ENCODE measurements at regions not wholly inside any gene's neighbourhood (a gene's known extent, or its start where the extent isn't known, plus 50 kb on each side); places are given as distances from the start of the nearest gene placed in this dataset.

DNA sequence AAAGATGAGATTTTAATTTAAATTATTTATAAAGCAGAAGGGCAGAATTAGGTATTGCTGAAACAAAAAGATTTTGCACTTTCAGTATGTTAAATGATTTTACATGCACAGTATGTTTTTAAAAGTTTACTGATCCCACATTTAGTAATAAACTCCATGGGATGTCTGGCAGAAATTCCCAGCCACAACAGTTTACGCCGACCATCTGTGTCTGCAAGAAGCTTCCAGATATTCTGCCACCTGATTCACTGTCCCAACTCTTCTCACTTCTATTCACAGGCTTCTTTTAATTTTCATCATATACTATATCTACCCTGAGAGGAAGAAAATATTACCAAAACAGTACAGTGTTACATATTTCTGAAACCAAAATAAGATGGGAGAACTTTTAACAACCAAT is 115.8 kb upstream of the IQCM start:
- TF ChIP-seq, protein P1, sequence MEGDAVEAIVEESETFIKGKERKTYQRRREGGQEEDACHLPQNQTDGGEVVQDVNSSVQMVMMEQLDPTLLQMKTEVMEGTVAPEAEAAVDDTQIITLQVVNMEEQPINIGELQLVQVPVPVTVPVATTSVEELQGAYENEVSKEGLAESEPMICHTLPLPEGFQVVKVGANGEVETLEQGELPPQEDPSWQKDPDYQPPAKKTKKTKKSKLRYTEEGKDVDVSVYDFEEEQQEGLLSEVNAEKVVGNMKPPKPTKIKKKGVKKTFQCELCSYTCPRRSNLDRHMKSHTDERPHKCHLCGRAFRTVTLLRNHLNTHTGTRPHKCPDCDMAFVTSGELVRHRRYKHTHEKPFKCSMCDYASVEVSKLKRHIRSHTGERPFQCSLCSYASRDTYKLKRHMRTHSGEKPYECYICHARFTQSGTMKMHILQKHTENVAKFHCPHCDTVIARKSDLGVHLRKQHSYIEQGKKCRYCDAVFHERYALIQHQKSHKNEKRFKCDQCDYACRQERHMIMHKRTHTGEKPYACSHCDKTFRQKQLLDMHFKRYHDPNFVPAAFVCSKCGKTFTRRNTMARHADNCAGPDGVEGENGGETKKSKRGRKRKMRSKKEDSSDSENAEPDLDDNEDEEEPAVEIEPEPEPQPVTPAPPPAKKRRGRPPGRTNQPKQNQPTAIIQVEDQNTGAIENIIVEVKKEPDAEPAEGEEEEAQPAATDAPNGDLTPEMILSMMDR (conservative IDR thresholded peaks at IDR 0.05): no peak
- TF ChIP-seq EZH2 (IDR thresholded peaks at IDR 0.05; ENCODE audit: low read depth): no peak
